ENCODE measurements at regions not wholly inside any gene's neighbourhood (a gene's known extent, or its start where the extent isn't known, plus 50 kb on each side); places are given as distances from the start of the nearest gene placed in this dataset.
"Not testable (repeated sequence)": the region's sequence is repeated elsewhere in the genome, so short reads cannot be mapped to it uniquely, and the experiment has no call there.

DNA sequence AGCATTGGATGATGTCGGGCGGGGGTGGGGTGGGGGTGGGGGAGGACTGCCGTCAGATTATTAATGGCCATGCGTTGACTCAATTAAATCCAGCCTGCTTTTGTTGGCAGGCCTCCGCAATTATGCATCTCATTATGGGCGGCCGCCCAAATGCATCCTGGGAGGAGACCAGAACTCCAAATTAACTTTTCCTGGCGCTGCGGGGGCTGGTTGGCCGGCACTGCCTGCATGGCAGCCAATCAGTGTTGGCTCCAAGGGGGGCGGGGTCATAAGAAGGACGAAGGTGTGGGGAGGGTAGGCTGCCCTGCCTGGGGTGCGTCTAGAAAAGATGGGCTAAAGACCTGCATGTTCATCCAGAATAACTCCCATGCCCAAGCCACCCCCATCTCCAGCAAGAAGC, 83.9 kb upstream of the PAX2 start:
- intact Hi-C loops (cut with micrococcal nuclease; ENCODE audit: unreplicated experiment), result no loop called here
- no TSS peak for BruUV-seq (replicated peaks)
- H3K9me3 Mint-ChIP-seq (ENCODE audit: unreplicated experiment), result no peaks in the 10 kb centered on the region
- TF ChIP-seq CTCF (IDR thresholded peaks at IDR 0.05; ENCODE audit: insufficient read depth in 1 of 2, low read depth in 1 of 2, low read length in 1 of 2, severe bottlenecking in 1 of 2, unreplicated experiment in 1 of 2), result no peak
- H3K27me3 ChIP-seq (replicated peaks; ENCODE audit: control insufficient read depth, insufficient read depth, low read length), result no peaks in the 10 kb centered on the region; the same call in none of the 2 replicates
- no peaks in the 10 kb centered on the region for H3K4me1 ChIP-seq
- ChIA-PET POLR2A (no interaction called here), CTCF (no interaction called here)
- no peaks in the 10 kb centered on the region for H3K4me1 Mint-ChIP-seq (ENCODE audit: low read depth, unreplicated experiment)
- H3K36me3 ChIP-seq (ENCODE audit: control insufficient read depth, insufficient read depth, low read length), result no peaks in the 10 kb centered on the region
- H3K27ac Mint-ChIP-seq (ENCODE audit: unreplicated experiment), result no peak overlapping the region
- H3K9me3 ChIP-seq, result no peaks in the 10 kb centered on the region
- no peak overlapping the region for H3K4me3 Mint-ChIP-seq (ENCODE audit: unreplicated experiment)
- no peak for DNase-seq
- no peaks in the 10 kb centered on the region for H3K36me3 Mint-ChIP-seq (ENCODE audit: insufficient read depth, unreplicated experiment)
- peaks cover 14% of the 10 kb centered on the region for H3K27me3 Mint-ChIP-seq (ENCODE audit: insufficient read depth, unreplicated experiment)
- no peak overlapping the region for H3K4me3 ChIP-seq (ENCODE audit: low read depth, low read length)

GRCh38 chr10:100662067-100662466, 83.3 kb upstream of the PAX2 start:
- Mint-ChIP-seq H3K27me3 (ENCODE audit: insufficient read depth, unreplicated experiment) (peaks cover 13% of the 10 kb centered on the region), H3K4me1 (ENCODE audit: low read depth, unreplicated experiment) (no peaks in the 10 kb centered on the region), H3K27ac (ENCODE audit: unreplicated experiment) (no peak overlapping the region), H3K9me3 (ENCODE audit: unreplicated experiment) (no peaks in the 10 kb centered on the region), H3K4me3 (ENCODE audit: unreplicated experiment) (no peak overlapping the region), H3K36me3 (ENCODE audit: insufficient read depth, unreplicated experiment) (no peaks in the 10 kb centered on the region)
- intact Hi-C loops (cut with micrococcal nuclease; ENCODE audit: unreplicated experiment), result no loop called here
- DNase-seq, result no peak
- TF ChIP-seq CTCF (IDR thresholded peaks at IDR 0.05; ENCODE audit: insufficient read depth in 1 of 2, low read depth in 1 of 2, low read length in 1 of 2, severe bottlenecking in 1 of 2, unreplicated experiment in 1 of 2), result no peak
- Histone ChIP-seq H3K27me3 (replicated peaks; ENCODE audit: control insufficient read depth, insufficient read depth, low read length) (no peaks in the 10 kb centered on the region; the same call in none of the 2 replicates), H3K4me3 (ENCODE audit: low read depth, low read length) (no peak overlapping the region), H3K9me3 (no peaks in the 10 kb centered on the region), H3K36me3 (ENCODE audit: control insufficient read depth, insufficient read depth, low read length) (no peaks in the 10 kb centered on the region), H3K4me1 (no peaks in the 10 kb centered on the region)
- CTCF ChIA-PET, result no interaction called here
- no TSS peak for BruUV-seq (replicated peaks)
- POLR2A ChIA-PET, result no interaction called here

- H3K27ac Mint-ChIP-seq (ENCODE audit: unreplicated experiment), result no peak overlapping the region
- POLR2A ChIA-PET, result no interaction called here
These were observed 80.8 kb upstream of the PAX2 start for GRCh38 chr10:100664316-100665149.

DNA sequence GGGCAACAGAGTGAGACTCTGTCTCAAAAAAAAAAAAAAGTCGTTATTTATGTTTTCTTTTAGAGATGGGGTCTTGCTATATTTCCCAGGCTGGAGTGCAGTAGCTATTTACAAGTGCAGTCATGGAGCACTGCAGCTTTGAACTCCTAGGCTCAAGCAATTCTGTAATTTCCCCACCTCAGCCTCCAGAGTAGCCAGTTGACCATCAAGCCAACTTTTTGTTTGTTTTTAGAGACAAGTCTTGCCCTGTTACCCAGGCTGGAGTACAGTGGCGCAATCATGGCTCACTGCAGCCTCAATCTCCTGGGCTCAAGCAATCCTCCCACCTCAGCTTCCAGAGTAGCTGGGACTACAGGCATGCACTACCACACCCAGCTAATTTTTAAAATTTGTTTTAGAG, 78.7 kb upstream of the PAX2 start:
- not testable (repeated sequence) for H3K9me3 Mint-ChIP-seq (ENCODE audit: unreplicated experiment); H3K4me3 Mint-ChIP-seq (ENCODE audit: unreplicated experiment)

More at GRCh38 chr10:100664316-100665149, 80.8 kb upstream of the PAX2 start:
- Mint-ChIP-seq H3K9me3 (ENCODE audit: unreplicated experiment) (no peaks in the 10 kb centered on the region), H3K4me1 (ENCODE audit: low read depth, unreplicated experiment) (no peaks in the 10 kb centered on the region), H3K4me3 (ENCODE audit: unreplicated experiment) (no peak overlapping the region), H3K36me3 (ENCODE audit: insufficient read depth, unreplicated experiment) (no peaks in the 10 kb centered on the region), H3K27me3 (ENCODE audit: insufficient read depth, unreplicated experiment) (peaks cover 11% of the 10 kb centered on the region)
- Histone ChIP-seq H3K27me3 (replicated peaks; ENCODE audit: control insufficient read depth, insufficient read depth, low read length) (no peaks in the 10 kb centered on the region; the same call in 1 of the 2 replicates), H3K4me3 (ENCODE audit: low read depth, low read length) (no peak overlapping the region), H3K9me3 (no peaks in the 10 kb centered on the region), H3K4me1 (no peaks in the 10 kb centered on the region), H3K36me3 (ENCODE audit: control insufficient read depth, insufficient read depth, low read length) (no peaks in the 10 kb centered on the region)
- TF ChIP-seq CTCF (IDR thresholded peaks at IDR 0.05; ENCODE audit: insufficient read depth in 1 of 2, low read depth in 1 of 2, low read length in 1 of 2, severe bottlenecking in 1 of 2, unreplicated experiment in 1 of 2), result no peak
- CTCF ChIA-PET, result no interaction called here
- BruUV-seq (replicated peaks), result no TSS peak
- intact Hi-C loops (cut with micrococcal nuclease; ENCODE audit: unreplicated experiment), result no loop called here
- DNase-seq, result no peak

More for the DNA sequence above, 78.7 kb upstream of the PAX2 start:
- H3K27me3 ChIP-seq (replicated peaks; ENCODE audit: control insufficient read depth, insufficient read depth, low read length); POLR2A ChIA-PET; H3K4me1 Mint-ChIP-seq (ENCODE audit: low read depth, unreplicated experiment); H3K9me3 ChIP-seq; H3K4me1 ChIP-seq; H3K36me3 ChIP-seq (ENCODE audit: control insufficient read depth, insufficient read depth, low read length); CTCF ChIA-PET; H3K4me3 ChIP-seq (ENCODE audit: low read depth, low read length); H3K36me3 Mint-ChIP-seq (ENCODE audit: insufficient read depth, unreplicated experiment); BruUV-seq (replicated peaks); H3K27ac Mint-ChIP-seq (ENCODE audit: unreplicated experiment); DNase-seq; intact Hi-C loops (cut with micrococcal nuclease; ENCODE audit: unreplicated experiment): not testable (repeated sequence)
- H3K27me3 Mint-ChIP-seq (ENCODE audit: insufficient read depth, unreplicated experiment), result peaks cover 20% of the 10 kb centered on the region

All from Caco-2 (cell line).